Activated CD4-positive, alpha-beta memory T cell treated with anti-CD3 and anti-CD28 coated beads for 36 hours (primary cell): ENCODE measurements at regions not wholly inside any gene's neighbourhood (a gene's known extent, or its start where the extent isn't known, plus 50 kb on each side); places are given as distances from the start of the nearest gene placed in this dataset.

Experiments used
- CTCF ChIA-PET: fragments of 350-600 bp; sonication (Branson Sonifier 250); formaldehyde crosslinking; loops from one replicate; lab custom pipeline; 2021; ENCODE audit warnings: antibody characterized with exemption, inconsistent platforms; lab: Charles Lee
- POLR2A ChIA-PET: fragments of 350-600 bp; sonication (Branson Sonifier 250); formaldehyde crosslinking; loops from one replicate; lab custom pipeline; 2021; ENCODE audit warnings: antibody characterized with exemption; lab: Charles Lee
- DNase-seq: peaks from one replicate; pipeline ENCODE4 v3.0.0-alpha.2; 2020
- H3K27ac Mint-ChIP-seq: one replicate; pipeline ENCODE4 v1.8.0; 2021; ENCODE audit warnings: mixed read lengths
- H3K27me3 Mint-ChIP-seq: one replicate; pipeline ENCODE4 v1.8.0; 2021; ENCODE audit warnings: mixed read lengths
- H3K36me3 Mint-ChIP-seq: one replicate; pipeline ENCODE4 v1.8.0; 2021; ENCODE audit warnings: mixed read lengths
- H3K4me1 Mint-ChIP-seq: one replicate; pipeline ENCODE4 v1.8.0; 2021; ENCODE audit warnings: low read depth, mixed read lengths
- H3K4me3 Mint-ChIP-seq: one replicate; pipeline ENCODE4 v1.8.0; 2021; ENCODE audit warnings: mild to moderate bottlenecking, mixed read lengths
- H3K9me3 Mint-ChIP-seq: one replicate; pipeline ENCODE4 v1.8.0; 2021; ENCODE audit warnings: mixed read lengths
- intact Hi-C: fragments of 100-400 bp; cut with micrococcal nuclease; formaldehyde crosslinking; loops from one replicate; pipeline ENCODE4 v1.15.1; 2023

- intact Hi-C loops = no loop called here
- Mint-ChIP-seq H3K9me3 (no peaks in the 10 kb centered on the region), H3K4me3 (no peak overlapping the region), H3K4me1 (no peaks in the 10 kb centered on the region), H3K27me3 (peaks cover 15% of the 10 kb centered on the region), H3K27ac (no peak overlapping the region), H3K36me3 (no peaks in the 10 kb centered on the region)
- ChIA-PET POLR2A (no interaction called here), CTCF (interaction anchor here (1.2 to 2.8 kb wide), 2 partner anchors 10 to 11 kb away, joined by 6 to 11 read pairs; no protein-coding TSS in a partner anchor)
- DNase-seq = no peak
These were observed 192.4 kb downstream of the RDH14 start for GRCh38 chr2:18368008-18368407.

DNA sequence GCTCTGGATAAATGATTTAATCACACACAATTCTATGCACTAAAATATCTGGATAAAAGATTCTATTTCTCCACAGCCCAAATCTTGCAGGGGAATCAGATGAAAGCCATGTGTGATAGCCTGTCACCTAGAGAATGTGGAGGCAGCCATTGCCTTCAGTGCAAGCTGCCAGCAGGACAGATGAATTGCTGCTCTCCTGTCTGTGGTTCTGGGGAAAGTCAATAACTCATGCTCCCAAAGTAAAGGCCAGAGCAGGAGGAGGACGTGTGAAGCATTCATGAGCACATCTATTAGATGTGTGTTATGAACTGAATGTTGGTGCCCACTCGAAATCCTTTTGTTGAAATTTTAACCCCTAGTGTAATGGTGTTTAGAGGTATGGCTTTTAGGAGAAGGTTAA is 195.1 kb downstream of the RDH14 start:
- no peaks in the 10 kb centered on the region for H3K9me3 Mint-ChIP-seq
- H3K4me3 Mint-ChIP-seq = no peak overlapping the region
- no peaks in the 10 kb centered on the region for H3K36me3 Mint-ChIP-seq
- peaks cover 17% of the 10 kb centered on the region for H3K27me3 Mint-ChIP-seq
- intact Hi-C loops = no loop called here
- H3K27ac Mint-ChIP-seq = no peak overlapping the region
- H3K4me1 Mint-ChIP-seq = no peaks in the 10 kb centered on the region
- ChIA-PET POLR2A (no interaction called here), CTCF (no interaction called here)
- DNase-seq = no peak

- intact Hi-C loops = no loop called here
- H3K27ac Mint-ChIP-seq = no peak overlapping the region
- ChIA-PET POLR2A (no interaction called here), CTCF (no interaction called here)
- no peaks in the 10 kb centered on the region for H3K4me1 Mint-ChIP-seq
- H3K4me3 Mint-ChIP-seq = no peak overlapping the region
- DNase-seq = no peak
- H3K9me3 Mint-ChIP-seq = no peaks in the 10 kb centered on the region
- H3K27me3 Mint-ChIP-seq = peaks cover 5% of the 10 kb centered on the region
- no peaks in the 10 kb centered on the region for H3K36me3 Mint-ChIP-seq
These were observed 197.1 kb downstream of the RDH14 start for GRCh38 chr2:18363348-18363747.

DNA sequence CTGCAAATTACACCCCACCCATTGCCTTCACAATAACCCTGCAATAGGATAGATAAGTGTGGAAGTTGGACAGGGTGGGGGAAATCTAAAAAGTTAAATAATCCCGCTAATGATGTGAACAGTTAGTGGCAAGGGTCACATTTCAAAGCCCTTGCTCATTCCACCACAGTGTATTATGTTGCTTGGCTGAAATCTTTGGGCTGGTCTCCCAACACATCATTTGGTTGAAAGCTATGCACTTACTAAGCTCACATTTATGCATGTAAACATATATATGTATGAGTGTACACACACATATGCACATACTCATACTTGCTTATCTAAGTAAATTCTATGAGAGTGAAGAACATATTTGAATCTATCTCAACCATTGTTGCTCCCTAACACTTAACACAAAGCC is 197.8 kb downstream of the RDH14 start:
- Mint-ChIP-seq H3K9me3 (no peaks in the 10 kb centered on the region), H3K4me3 (no peak overlapping the region)
- CTCF ChIA-PET = no interaction called here

DNA sequence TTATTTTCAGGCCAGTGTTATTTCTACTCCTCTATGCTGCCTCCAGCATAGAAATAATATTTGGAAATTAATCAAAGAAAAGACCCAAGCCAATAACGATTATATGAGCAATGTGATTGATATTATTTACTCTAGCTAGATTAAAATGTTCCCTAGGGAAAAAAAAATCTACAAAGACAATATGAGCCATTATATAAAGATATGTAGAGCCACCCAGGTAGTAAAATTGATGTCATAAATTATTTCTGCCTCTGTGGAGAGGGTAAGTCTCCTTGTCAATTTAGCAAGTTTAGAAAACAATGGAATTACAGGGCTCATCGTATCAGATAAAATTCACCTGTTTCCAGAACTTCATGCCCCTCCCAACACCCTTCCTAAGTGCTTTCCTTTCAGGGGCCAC is 202.9 kb downstream of the RDH14 start:
- intact Hi-C loops = no loop called here
- H3K27me3 Mint-ChIP-seq = peaks cover 2% of the 10 kb centered on the region
- POLR2A ChIA-PET = no interaction called here
- DNase-seq = no peak
- no peaks in the 10 kb centered on the region for H3K36me3 Mint-ChIP-seq
- CTCF ChIA-PET = no interaction called here
- no peaks in the 10 kb centered on the region for H3K4me1 Mint-ChIP-seq
- no peak overlapping the region for H3K27ac Mint-ChIP-seq
- no peaks in the 10 kb centered on the region for H3K9me3 Mint-ChIP-seq
- H3K4me3 Mint-ChIP-seq = no peak overlapping the region

More for the DNA sequence above, 197.8 kb downstream of the RDH14 start:
- Mint-ChIP-seq H3K36me3 (no peaks in the 10 kb centered on the region), H3K27ac (no peak overlapping the region), H3K27me3 (peaks cover 4% of the 10 kb centered on the region), H3K4me1 (no peaks in the 10 kb centered on the region)
- DNase-seq = no peak
- POLR2A ChIA-PET = no interaction called here
- intact Hi-C loops = no loop called here

DNA sequence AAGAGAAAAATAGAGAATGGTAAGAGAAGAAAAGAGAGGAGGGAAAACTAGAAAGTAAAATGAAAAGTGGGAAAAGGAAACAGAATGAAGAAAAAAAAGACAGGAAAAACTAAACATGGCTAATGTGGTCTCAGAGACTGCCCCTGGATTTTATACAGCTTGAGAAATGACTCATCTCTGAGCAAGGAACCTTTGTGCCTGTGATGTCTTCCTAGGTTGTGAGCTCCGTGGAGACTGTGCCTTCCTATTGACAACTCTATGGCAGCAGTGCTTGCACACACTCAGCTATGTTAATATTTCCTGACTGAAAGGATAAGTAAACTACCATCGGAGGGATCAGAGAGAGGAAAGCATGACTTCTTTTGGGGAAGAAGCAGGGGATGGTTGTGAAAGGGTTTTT is 203.8 kb downstream of the RDH14 start:
- Mint-ChIP-seq H3K27ac (no peak overlapping the region), H3K4me3 (no peak overlapping the region)

GRCh38 chr2:18349421-18349820 is 211.0 kb downstream of the RDH14 start:
- no peaks in the 10 kb centered on the region for H3K36me3 Mint-ChIP-seq

More for the DNA sequence above, 203.8 kb downstream of the RDH14 start:
- ChIA-PET POLR2A (no interaction called here), CTCF (no interaction called here)
- Mint-ChIP-seq H3K9me3 (no peaks in the 10 kb centered on the region), H3K4me1 (no peaks in the 10 kb centered on the region), H3K36me3 (no peaks in the 10 kb centered on the region), H3K27me3 (peaks cover 2% of the 10 kb centered on the region)
- intact Hi-C loops = no loop called here
- no peak for DNase-seq

DNA sequence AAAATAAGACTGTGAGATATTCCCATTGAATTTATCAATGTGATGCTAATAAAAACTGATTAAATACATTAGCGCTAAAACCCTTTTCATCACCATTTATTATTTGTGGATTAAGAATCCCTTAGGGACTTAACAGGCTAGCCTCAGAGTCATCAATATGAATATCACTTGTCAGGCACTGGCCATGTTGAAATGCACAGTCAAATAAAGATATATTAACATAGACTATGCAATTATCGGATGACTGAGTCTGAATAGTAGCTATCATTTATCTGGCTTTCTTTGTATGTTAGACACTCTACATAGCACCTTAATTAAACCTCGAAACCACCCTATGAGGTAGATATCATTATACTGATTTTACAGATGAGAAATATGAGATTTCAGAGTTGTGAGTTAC is 213.6 kb downstream of the RDH14 start:
- H3K4me3 Mint-ChIP-seq = no peak overlapping the region
- no peaks in the 10 kb centered on the region for H3K27me3 Mint-ChIP-seq
- H3K9me3 Mint-ChIP-seq = no peaks in the 10 kb centered on the region
- no peak for DNase-seq
- ChIA-PET CTCF (no interaction called here), POLR2A (no interaction called here)
- H3K36me3 Mint-ChIP-seq = no peaks in the 10 kb centered on the region
- H3K4me1 Mint-ChIP-seq = no peaks in the 10 kb centered on the region
- intact Hi-C loops = no loop called here
- H3K27ac Mint-ChIP-seq = no peak overlapping the region

More at GRCh38 chr2:18349421-18349820, 211.0 kb downstream of the RDH14 start:
- Mint-ChIP-seq H3K9me3 (no peaks in the 10 kb centered on the region), H3K27me3 (no peaks in the 10 kb centered on the region), H3K4me3 (no peak overlapping the region), H3K27ac (no peak overlapping the region), H3K4me1 (no peaks in the 10 kb centered on the region)
- intact Hi-C loops = no loop called here
- ChIA-PET CTCF (no interaction called here), POLR2A (no interaction called here)
- DNase-seq = no peak

- ChIA-PET CTCF (no interaction called here), POLR2A (interaction anchor here (0.5 kb wide), 1 partner anchor 925 kb away, joined by 3 read pairs; no protein-coding TSS in a partner anchor)
- H3K27me3 Mint-ChIP-seq = no peaks in the 10 kb centered on the region
- no peaks in the 10 kb centered on the region for H3K36me3 Mint-ChIP-seq
- no peak overlapping the region for H3K27ac Mint-ChIP-seq
- no peaks in the 10 kb centered on the region for H3K9me3 Mint-ChIP-seq
- no peak for DNase-seq
- intact Hi-C loops = no loop called here
- H3K4me1 Mint-ChIP-seq = no peaks in the 10 kb centered on the region
- H3K4me3 Mint-ChIP-seq = no peak overlapping the region
These were observed 214.1 kb downstream of the RDH14 start for GRCh38 chr2:18346344-18346743.

DNA sequence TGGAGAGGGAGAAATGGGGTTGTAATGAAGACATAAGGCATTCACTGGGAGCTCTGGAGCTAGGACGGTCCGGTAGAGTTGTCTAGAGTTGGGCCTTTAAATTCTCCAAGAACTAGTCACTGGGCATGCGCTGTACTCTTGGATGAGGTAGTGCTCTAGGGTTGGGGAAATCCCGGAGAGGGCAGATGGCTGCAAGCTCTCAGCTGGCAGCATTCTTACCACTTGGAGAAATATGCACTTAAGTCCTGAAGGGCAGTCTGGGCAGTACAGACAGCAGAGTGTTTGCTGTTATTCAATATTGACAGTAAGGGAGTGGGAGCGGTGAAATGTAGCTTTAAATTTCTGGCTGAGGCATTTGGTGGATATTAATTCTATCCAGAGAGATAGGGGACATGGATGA is 214.6 kb downstream of the RDH14 start:
- H3K4me1 Mint-ChIP-seq = no peaks in the 10 kb centered on the region
- no peaks in the 10 kb centered on the region for H3K36me3 Mint-ChIP-seq
- intact Hi-C loops = no loop called here
- H3K4me3 Mint-ChIP-seq = no peak overlapping the region
- no peaks in the 10 kb centered on the region for H3K9me3 Mint-ChIP-seq
- ChIA-PET POLR2A (interaction anchor here (0.5 kb wide), 1 partner anchor 924 kb away, joined by 3 read pairs; no protein-coding TSS in a partner anchor), CTCF (no interaction called here)
- H3K27me3 Mint-ChIP-seq = no peaks in the 10 kb centered on the region
- H3K27ac Mint-ChIP-seq = no peak overlapping the region
- no peak for DNase-seq

DNA sequence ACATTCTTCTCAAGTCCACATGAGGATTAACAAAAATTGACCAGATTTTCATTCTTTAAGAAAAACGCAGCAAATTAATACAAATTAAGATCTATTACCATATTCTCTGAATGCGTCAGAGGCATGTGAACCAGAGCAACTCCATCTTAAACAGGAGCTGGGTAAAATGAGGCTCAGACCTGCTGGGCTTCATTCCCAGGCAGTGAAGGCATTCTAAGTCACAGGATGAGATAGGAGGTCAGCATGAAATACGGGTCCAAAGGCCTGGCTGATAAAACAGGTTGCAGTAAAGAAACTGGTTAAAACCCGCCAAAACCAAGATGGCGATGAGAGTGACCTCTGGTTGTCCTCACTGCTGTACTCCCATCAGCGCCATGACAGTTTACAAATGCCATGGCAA is 217.6 kb downstream of the RDH14 start:
- Mint-ChIP-seq H3K9me3 (no peaks in the 10 kb centered on the region), H3K27me3 (no peaks in the 10 kb centered on the region), H3K4me1 (no peaks in the 10 kb centered on the region), H3K27ac (no peak overlapping the region), H3K36me3 (no peaks in the 10 kb centered on the region), H3K4me3 (no peak overlapping the region)
- CTCF ChIA-PET = no interaction called here
- POLR2A ChIA-PET = no interaction called here
- no peak for DNase-seq
- intact Hi-C loops = no loop called here

- ChIA-PET POLR2A (no interaction called here), CTCF (interaction anchor here (1.2 kb wide), 1 partner anchor 38 kb away, joined by 3 read pairs; no protein-coding TSS in a partner anchor)
- no peak overlapping the region for H3K4me3 Mint-ChIP-seq
- no peaks in the 10 kb centered on the region for H3K4me1 Mint-ChIP-seq
- no peak for DNase-seq
- no peaks in the 10 kb centered on the region for H3K9me3 Mint-ChIP-seq
- intact Hi-C loops = no loop called here
- no peaks in the 10 kb centered on the region for H3K36me3 Mint-ChIP-seq
- no peak overlapping the region for H3K27ac Mint-ChIP-seq
- H3K27me3 Mint-ChIP-seq = peaks cover 2% of the 10 kb centered on the region
These were observed 221.1 kb downstream of the RDH14 start for GRCh38 chr2:18339326-18339725.

DNA sequence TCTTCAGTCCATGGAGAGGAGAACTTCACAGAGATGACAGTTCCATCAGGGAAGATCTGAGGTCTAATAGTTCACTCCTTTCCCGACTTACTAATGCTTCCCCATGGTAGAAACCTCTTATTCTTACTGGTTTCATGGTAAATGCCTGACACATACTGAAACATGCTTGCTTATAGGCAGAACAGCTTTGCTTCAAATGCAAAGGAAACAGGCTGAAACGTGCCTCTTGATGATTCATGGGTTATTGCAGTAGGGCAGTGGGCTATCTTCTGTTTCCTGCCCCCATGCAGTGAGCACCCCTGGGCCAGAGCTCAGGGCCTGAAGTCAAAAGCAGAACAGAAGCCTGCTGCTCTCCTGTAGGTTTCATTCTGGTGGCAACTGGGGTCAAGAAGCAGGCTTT is 223.5 kb downstream of the RDH14 start:
- CTCF ChIA-PET = no interaction called here
- no peak overlapping the region for H3K4me3 Mint-ChIP-seq
- H3K9me3 Mint-ChIP-seq = no peaks in the 10 kb centered on the region
- peaks cover 2% of the 10 kb centered on the region for H3K27me3 Mint-ChIP-seq
- no peak overlapping the region for H3K27ac Mint-ChIP-seq
- no peak for DNase-seq
- H3K36me3 Mint-ChIP-seq = no peaks in the 10 kb centered on the region
- intact Hi-C loops = no loop called here
- H3K4me1 Mint-ChIP-seq = no peaks in the 10 kb centered on the region
- POLR2A ChIA-PET = no interaction called here
